ENCODE measurements at regions not wholly inside any gene's neighbourhood (a gene's known extent, or its start where the extent isn't known, plus 50 kb on each side); places are given as distances from the start of the nearest gene placed in this dataset.

- Mint-ChIP-seq H3K4me3 (no peak overlapping the region), H3K4me1 (ENCODE audit: low read depth) (peaks cover 50% of the 10 kb centered on the region), H3K27ac (no peak overlapping the region), H3K27me3 (ENCODE audit: low read depth) (peaks cover 15% of the 10 kb centered on the region), H3K36me3 (ENCODE audit: insufficient read depth in 2 of 2) (peaks cover 3 to 4% of the 10 kb centered on the region in 2 donors), H3K9me3 (no peaks in the 10 kb centered on the region)
- no peak for ATAC-seq (replicated peaks in 1 of 2)
- DNase-seq = no peak
These were observed 52.0 kb upstream of the GRAMD1B start for GRCh38 chr11:123378096-123378495.

GRCh38 chr11:123377355-123377754 is 52.7 kb upstream of the GRAMD1B start:
- H3K36me3 Mint-ChIP-seq (ENCODE audit: insufficient read depth in 2 of 2) = peaks cover 3% of the 10 kb centered on the region in 2 donors
- ATAC-seq (replicated peaks in 1 of 2) (no peak), DNase-seq (no peak)
- H3K4me3 Mint-ChIP-seq = no peak overlapping the region
- H3K27ac Mint-ChIP-seq = no peak overlapping the region
- H3K27me3 Mint-ChIP-seq (ENCODE audit: low read depth) = peaks cover 15% of the 10 kb centered on the region
- peaks cover 50% of the 10 kb centered on the region for H3K4me1 Mint-ChIP-seq (ENCODE audit: low read depth)
- H3K9me3 Mint-ChIP-seq = no peaks in the 10 kb centered on the region

- no peaks in the 10 kb centered on the region for H3K9me3 Mint-ChIP-seq
- H3K4me3 Mint-ChIP-seq = no peak overlapping the region
- DNase-seq = no peak
- H3K36me3 Mint-ChIP-seq (ENCODE audit: insufficient read depth in 2 of 2) = peaks cover 1 to 3% of the 10 kb centered on the region in 2 donors
- peaks cover 40% of the 10 kb centered on the region for H3K4me1 Mint-ChIP-seq (ENCODE audit: low read depth)
- peaks cover 17% of the 10 kb centered on the region for H3K27me3 Mint-ChIP-seq (ENCODE audit: low read depth)
- ATAC-seq (replicated peaks in 1 of 2) = no peak
- no peak overlapping the region for H3K27ac Mint-ChIP-seq
These were observed 54.2 kb upstream of the GRAMD1B start for GRCh38 chr11:123375832-123376231.

GRCh38 chr11:123374622-123374968 is 55.5 kb upstream of the GRAMD1B start:
- no peak overlapping the region for H3K4me3 Mint-ChIP-seq
- DNase-seq (no peak), ATAC-seq (replicated peaks in 1 of 2) (no peak)
- H3K27ac Mint-ChIP-seq = no peak overlapping the region
- peaks cover 0 to 3% of the 10 kb centered on the region in 2 donors for H3K36me3 Mint-ChIP-seq (ENCODE audit: insufficient read depth in 2 of 2)
- peaks cover 31% of the 10 kb centered on the region for H3K4me1 Mint-ChIP-seq (ENCODE audit: low read depth)
- H3K27me3 Mint-ChIP-seq (ENCODE audit: low read depth) = peaks cover 21% of the 10 kb centered on the region
- H3K9me3 Mint-ChIP-seq = no peaks in the 10 kb centered on the region

GRCh38 chr11:123373754-123374621 is 56.1 kb upstream of the GRAMD1B start:
- Mint-ChIP-seq H3K4me3 (peak overlapping the region in 1 of 2 donors; percentile 15), H3K36me3 (ENCODE audit: insufficient read depth in 2 of 2) (peaks cover 0 to 3% of the 10 kb centered on the region in 2 donors), H3K27ac (peak overlapping the region; percentile 7), H3K9me3 (no peaks in the 10 kb centered on the region), H3K27me3 (ENCODE audit: low read depth) (peaks cover 26% of the 10 kb centered on the region), H3K4me1 (ENCODE audit: low read depth) (peaks cover 28% of the 10 kb centered on the region)
- DNase-seq (no peak), ATAC-seq (replicated peaks in 1 of 2) (peak; percentile 54 to 90)

- Mint-ChIP-seq H3K27me3 (ENCODE audit: low read depth) (peaks cover 33% of the 10 kb centered on the region), H3K27ac (no peak overlapping the region), H3K36me3 (ENCODE audit: insufficient read depth in 2 of 2) (peaks cover 2 to 5% of the 10 kb centered on the region in 2 donors), H3K9me3 (no peaks in the 10 kb centered on the region), H3K4me1 (ENCODE audit: low read depth) (peaks cover 31% of the 10 kb centered on the region), H3K4me3 (no peak overlapping the region)
- ATAC-seq (replicated peaks in 1 of 2) = no peak
- DNase-seq = no peak
These were observed 58.4 kb upstream of the GRAMD1B start for GRCh38 chr11:123371506-123372297.

- H3K36me3 Mint-ChIP-seq (ENCODE audit: insufficient read depth in 2 of 2) = peaks cover 4 to 9% of the 10 kb centered on the region in 2 donors
- H3K27ac Mint-ChIP-seq = no peak overlapping the region
- peaks cover 48% of the 10 kb centered on the region for H3K27me3 Mint-ChIP-seq (ENCODE audit: low read depth)
- no peak overlapping the region for H3K4me3 Mint-ChIP-seq
- H3K9me3 Mint-ChIP-seq = no peaks in the 10 kb centered on the region
- ATAC-seq (replicated peaks in 1 of 2) (no peak), DNase-seq (no peak)
- H3K4me1 Mint-ChIP-seq (ENCODE audit: low read depth) = peaks cover 23% of the 10 kb centered on the region
These were observed 63.1 kb upstream of the GRAMD1B start for GRCh38 chr11:123366924-123367323.

- Mint-ChIP-seq H3K4me1 (ENCODE audit: low read depth) (peaks cover 32% of the 10 kb centered on the region), H3K36me3 (ENCODE audit: insufficient read depth in 2 of 2) (peaks cover 4 to 13% of the 10 kb centered on the region in 2 donors), H3K4me3 (no peak overlapping the region)
These were observed 64.1 kb upstream of the GRAMD1B start for GRCh38 chr11:123365955-123366354.

GRCh38 chr11:123364080-123364479 is 66.0 kb upstream of the GRAMD1B start:
- Mint-ChIP-seq H3K9me3 (no peaks in the 10 kb centered on the region), H3K4me1 (ENCODE audit: low read depth) (peaks cover 43% of the 10 kb centered on the region), H3K36me3 (ENCODE audit: insufficient read depth in 2 of 2) (peaks cover 5 to 13% of the 10 kb centered on the region in 2 donors), H3K27ac (no peak overlapping the region), H3K27me3 (ENCODE audit: low read depth) (peaks cover 62% of the 10 kb centered on the region), H3K4me3 (peak overlapping the region; percentile 2 to 6)
- ATAC-seq (replicated peaks in 1 of 2) = no peak
- no peak for DNase-seq

More at GRCh38 chr11:123365955-123366354, 64.1 kb upstream of the GRAMD1B start:
- H3K27me3 Mint-ChIP-seq (ENCODE audit: low read depth) = peaks cover 57% of the 10 kb centered on the region
- H3K27ac Mint-ChIP-seq = no peak overlapping the region
- DNase-seq (no peak), ATAC-seq (replicated peaks in 1 of 2) (no peak)
- H3K9me3 Mint-ChIP-seq = no peaks in the 10 kb centered on the region

GRCh38 chr11:123363556-123363955 is 66.5 kb upstream of the GRAMD1B start:
- no peak for DNase-seq
- peaks cover 5 to 10% of the 10 kb centered on the region in 2 donors for H3K36me3 Mint-ChIP-seq (ENCODE audit: insufficient read depth in 2 of 2)
- no peaks in the 10 kb centered on the region for H3K9me3 Mint-ChIP-seq
- no peak for ATAC-seq (replicated peaks in 1 of 2)
- no peak overlapping the region for H3K27ac Mint-ChIP-seq
- peaks cover 61% of the 10 kb centered on the region for H3K27me3 Mint-ChIP-seq (ENCODE audit: low read depth)
- peak overlapping the region; percentile 73 to 75 for H3K4me3 Mint-ChIP-seq
- peaks cover 45% of the 10 kb centered on the region for H3K4me1 Mint-ChIP-seq (ENCODE audit: low read depth)

GRCh38 chr11:123362941-123363340 is 67.1 kb upstream of the GRAMD1B start:
- peaks cover 63% of the 10 kb centered on the region for H3K27me3 Mint-ChIP-seq (ENCODE audit: low read depth)
- peaks cover 45% of the 10 kb centered on the region for H3K4me1 Mint-ChIP-seq (ENCODE audit: low read depth)
- no peak for DNase-seq
- H3K36me3 Mint-ChIP-seq (ENCODE audit: insufficient read depth in 2 of 2) = peaks cover 9 to 13% of the 10 kb centered on the region in 2 donors
- peak overlapping the region; percentile 73 to 75 for H3K4me3 Mint-ChIP-seq
- no peak overlapping the region for H3K27ac Mint-ChIP-seq
- H3K9me3 Mint-ChIP-seq = no peaks in the 10 kb centered on the region
- ATAC-seq (replicated peaks in 1 of 2) = no peak

GRCh38 chr11:123362186-123362585 is 67.9 kb upstream of the GRAMD1B start:
- Mint-ChIP-seq H3K4me1 (ENCODE audit: low read depth) (peaks cover 47% of the 10 kb centered on the region), H3K27me3 (ENCODE audit: low read depth) (peaks cover 60% of the 10 kb centered on the region), H3K27ac (no peak overlapping the region), H3K36me3 (ENCODE audit: insufficient read depth in 2 of 2) (peaks cover 9 to 11% of the 10 kb centered on the region in 2 donors), H3K9me3 (no peaks in the 10 kb centered on the region), H3K4me3 (peak overlapping the region; percentile 8 to 75)
- no peak for DNase-seq
- ATAC-seq (replicated peaks in 1 of 2) = no peak

- Mint-ChIP-seq H3K4me1 (ENCODE audit: low read depth) (peaks cover 56% of the 10 kb centered on the region), H3K4me3 (peak overlapping the region; percentile 24 to 45), H3K27me3 (ENCODE audit: low read depth) (peaks cover 57% of the 10 kb centered on the region), H3K9me3 (no peaks in the 10 kb centered on the region), H3K36me3 (ENCODE audit: insufficient read depth in 2 of 2) (peaks cover 8 to 10% of the 10 kb centered on the region in 2 donors), H3K27ac (no peak overlapping the region)
- DNase-seq (no peak), ATAC-seq (replicated peaks in 1 of 2) (no peak)
These were observed 69.0 kb upstream of the GRAMD1B start for GRCh38 chr11:123361110-123361509.
